Stimulated activated CD4-positive, alpha-beta T cell treated with anti-CD3 and anti-CD28 coated beads, Interleukin-2, amount 100 ng/mL, for 4 hours (primary cell): ENCODE measurements at regions not wholly inside any gene's neighbourhood (a gene's known extent, or its start where the extent isn't known, plus 50 kb on each side); places are given as distances from the start of the nearest gene placed in this dataset.

Experiments used
- DNase-seq: peaks from one replicate; pipeline ENCODE4 v3.0.0-alpha.2; 2020; ENCODE audit warnings: low read depth

DNA sequence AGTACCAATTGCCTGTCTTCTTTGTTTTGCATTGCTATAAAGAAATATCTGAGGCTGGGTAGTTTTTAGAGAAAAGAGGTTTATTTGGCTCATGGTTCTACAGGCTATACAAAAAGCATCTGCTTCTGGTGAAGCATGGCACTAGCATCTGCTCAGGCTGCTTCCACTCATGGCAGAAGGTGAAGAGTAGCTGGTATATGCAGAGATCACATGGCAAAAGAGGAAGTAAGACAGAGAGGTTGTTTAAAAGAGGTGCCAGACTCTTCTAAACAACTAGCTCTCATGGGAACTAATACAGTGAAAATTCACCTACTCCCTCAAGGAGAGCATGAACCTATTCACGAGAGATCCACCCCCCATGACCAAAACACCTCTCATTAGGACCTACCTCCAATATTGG is 56.7 kb upstream of the GUCA2B start:
- no peak for DNase-seq

DNA sequence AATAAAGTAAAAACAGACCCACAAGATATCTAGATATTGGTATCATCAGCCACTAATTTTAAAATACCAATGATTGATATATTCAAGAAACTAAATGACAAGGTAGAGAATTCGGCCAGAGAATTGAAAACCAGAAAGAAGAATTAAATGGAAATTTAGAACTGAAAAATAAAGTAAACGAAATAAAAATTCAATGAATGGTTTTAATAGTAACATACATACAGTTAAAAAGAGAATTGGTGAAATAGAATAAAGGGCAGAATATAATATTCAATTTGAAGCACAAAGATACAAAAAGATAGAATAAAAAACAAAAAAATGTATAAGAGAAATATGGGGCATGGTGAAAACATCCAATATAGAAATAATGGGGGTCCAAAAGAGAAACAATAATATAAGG is 64.0 kb upstream of the GUCA2B start:
- no peak for DNase-seq

DNA sequence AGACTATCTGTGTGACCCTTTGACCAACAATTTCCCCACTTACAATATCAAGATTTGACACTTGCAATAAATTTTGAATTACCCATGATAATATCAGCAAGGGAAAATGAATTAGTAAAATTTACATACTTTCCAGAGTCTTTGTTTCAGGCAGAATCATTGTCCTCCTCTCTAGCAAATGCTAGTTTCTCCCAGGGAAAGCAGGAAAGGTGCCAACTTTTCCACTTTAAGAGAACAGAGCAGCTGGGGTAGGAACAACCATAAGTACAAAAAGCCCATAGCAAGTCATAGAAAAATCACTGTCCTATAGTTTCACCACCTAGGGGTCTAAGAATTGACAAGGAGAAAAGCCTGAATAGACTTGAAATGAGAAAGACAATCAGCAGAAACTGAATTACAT is 67.1 kb upstream of the GUCA2B start:
- no peak for DNase-seq

DNA sequence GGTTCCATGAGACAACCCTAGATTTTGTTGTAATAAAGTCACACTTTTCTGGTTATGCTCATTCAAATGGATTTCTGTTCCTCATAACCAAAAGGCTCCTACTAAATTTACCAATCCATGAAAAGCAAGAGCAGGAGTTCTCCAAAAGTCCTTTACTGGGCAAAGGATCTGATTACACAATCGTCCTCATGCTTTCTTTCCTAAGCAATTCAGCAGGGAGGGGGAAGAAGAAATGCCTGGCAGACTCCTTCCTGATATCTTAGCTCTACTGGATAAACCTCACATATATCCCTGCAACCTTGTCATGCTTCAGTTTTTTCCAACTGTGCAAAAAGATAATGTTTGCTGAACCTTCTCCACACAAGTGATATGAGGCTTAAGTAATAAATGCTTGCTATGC is 67.6 kb upstream of the GUCA2B start:
- no peak for DNase-seq

GRCh38 chr1:42081475-42081874 is 71.7 kb upstream of the GUCA2B start:
- no peak for DNase-seq

DNA sequence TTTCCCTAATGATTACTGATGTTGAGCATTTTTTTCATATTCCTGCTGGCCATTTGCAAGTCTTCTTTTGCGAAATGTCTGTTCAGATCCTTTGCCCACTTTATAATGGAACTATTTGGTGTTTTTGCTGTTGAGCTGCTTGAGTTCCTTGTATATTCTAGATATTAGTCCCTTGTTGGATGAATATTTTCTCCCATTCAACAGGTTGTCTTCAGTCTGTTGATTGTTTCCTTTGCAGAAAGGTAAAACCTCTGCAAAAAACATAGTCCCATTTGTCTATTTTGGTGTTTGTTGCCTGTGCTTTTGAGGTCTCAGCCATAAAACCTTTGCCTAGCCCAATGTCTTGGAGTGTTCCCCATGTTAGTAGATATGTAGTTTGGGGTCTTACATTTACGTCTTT is 78.0 kb upstream of the GUCA2B start:
- no peak for DNase-seq

DNA sequence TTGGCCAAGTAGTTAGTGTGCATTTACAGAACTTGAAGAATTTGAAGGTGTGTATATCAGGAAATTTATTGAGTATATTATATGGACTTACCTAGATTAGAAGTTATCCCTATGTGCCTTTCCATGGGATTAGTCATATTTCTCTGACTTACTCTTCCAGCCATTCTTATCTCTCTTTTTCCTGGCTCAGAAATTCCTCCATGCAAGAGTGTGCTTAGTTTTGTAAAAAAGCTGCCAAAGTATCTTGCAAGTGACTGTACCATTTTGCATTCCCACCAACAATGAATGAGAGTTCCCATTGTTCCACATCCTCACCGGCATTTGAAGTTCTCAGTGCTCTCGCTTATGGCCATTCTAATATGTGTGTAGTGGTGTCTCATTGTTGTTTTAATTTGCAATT is 82.2 kb upstream of the GUCA2B start:
- DNase-seq: no peak

GRCh38 chr1:42057800-42058199 is 95.4 kb upstream of the GUCA2B start:
- no peak for DNase-seq

DNA sequence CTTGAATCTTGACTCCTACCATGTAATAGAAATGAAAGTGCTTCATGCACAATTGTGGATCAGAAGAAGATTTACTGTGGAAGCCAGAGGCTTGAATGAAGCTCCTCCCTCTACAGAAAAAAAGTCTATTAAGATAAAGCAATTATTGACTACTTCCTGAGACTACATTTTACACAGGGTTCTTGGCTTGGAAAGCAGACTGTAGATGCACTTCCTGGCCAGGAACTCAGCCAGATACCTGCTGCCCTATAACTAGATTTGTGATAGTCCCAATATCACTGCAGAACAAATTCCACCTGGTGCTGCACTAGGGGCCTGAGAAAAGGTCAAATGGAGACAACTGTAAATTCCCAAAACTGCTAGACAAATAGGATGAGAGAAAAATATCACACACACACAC is 96.8 kb upstream of the GUCA2B start:
- DNase-seq: no peak

DNA sequence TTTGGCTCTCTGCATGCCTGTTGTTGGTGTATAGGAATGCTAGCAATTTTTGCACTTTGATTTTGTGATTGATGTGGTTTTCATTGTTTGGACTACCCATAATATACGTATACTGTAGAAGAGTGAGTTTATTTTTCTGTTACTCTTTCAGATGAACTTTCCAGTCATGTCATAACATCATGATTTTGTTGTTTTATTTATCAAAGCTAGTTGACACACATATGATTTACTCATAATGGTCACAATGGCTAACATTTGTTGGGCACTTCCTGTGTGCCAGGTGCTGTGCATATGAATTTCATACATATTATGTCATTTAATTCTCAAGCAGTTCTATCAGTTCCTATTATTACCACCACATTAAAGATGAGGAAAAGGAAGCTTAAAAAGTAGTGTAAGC is 98.1 kb upstream of the GUCA2B start:
- DNase-seq: no peak

GRCh38 chr1:42052072-42052699 is 101.0 kb upstream of the GUCA2B start:
- no peak for DNase-seq

DNA sequence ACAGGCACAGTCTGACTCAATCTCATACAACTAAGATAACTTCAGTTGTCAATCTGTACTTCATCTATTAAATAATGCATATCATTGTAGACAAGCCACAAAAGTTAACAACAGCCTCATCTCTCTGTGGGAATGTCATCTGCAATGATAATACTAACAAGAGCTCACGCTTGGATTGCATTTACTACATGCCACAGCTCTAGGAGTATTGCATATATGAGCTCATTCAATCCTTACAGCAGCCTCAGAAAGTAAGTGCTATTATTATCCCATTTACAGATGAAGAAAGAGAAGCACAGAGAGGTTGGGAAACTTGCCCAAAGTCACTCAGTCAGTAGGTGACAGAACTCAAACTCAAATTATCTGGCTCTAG is 105.7 kb upstream of the GUCA2B start:
- no peak for DNase-seq

DNA sequence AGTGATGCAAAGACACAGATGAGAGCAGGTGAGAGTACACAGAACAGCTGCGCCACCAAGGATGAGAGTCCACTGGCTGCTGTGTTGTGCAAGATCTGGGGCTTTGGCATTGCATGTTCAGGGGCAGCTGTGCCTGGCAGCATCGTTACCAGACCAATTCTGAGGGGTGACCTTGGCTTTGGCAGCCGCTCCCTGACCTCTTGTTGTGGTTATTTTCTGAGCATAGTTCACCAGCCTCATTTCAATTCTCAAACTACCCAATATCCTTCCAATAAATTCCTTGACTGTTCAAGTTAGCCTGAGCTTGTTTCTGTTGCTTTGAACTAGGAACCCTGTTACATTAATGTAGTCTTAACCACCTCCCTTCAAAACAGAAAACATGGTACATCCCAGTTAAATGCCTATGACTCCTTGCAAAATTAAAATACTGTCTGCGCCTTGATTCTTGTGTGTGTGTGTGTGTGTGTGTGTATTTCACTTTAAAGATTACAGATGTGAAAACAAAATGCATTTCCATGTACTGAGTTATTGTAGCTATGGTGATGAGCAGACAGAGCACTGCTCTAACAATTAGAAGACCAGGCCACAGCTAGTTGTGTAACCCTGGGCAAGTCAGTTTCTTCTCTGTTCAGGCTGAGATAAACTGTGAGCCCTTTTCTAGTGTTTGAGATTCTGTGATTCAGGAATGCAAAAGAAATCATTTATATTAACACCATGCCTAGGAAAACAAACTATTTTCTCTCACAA is 106.3 kb upstream of the GUCA2B start:
- no peak for DNase-seq

GRCh38 chr1:42044346-42044745 is 108.9 kb upstream of the GUCA2B start:
- no peak for DNase-seq

GRCh38 chr1:42043811-42044210 is 109.4 kb upstream of the GUCA2B start:
- no peak for DNase-seq

DNA sequence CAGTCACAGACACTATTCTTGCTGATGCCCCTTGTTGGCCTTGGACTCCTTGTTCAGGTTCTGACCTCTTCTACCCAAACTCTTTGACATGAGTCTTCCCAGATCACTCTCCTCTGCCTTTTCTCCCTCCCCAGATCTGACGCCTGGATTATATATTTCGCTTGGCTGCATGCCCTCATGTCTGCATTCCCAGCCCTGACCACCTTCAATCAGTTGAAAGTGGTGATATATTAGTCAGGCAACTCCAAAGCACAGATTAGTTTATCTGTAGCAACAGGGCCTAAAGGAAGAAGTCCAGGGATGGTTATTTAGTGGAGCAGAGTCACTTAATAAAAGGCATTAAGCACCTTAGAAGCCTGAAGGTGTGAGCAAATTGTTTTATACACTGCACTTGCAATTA is 110.0 kb upstream of the GUCA2B start:
- DNase-seq: no peak

- DNase-seq: no peak
Observed at GRCh38 chr1:42041031-42041430, 112.2 kb upstream of the GUCA2B start.

DNA sequence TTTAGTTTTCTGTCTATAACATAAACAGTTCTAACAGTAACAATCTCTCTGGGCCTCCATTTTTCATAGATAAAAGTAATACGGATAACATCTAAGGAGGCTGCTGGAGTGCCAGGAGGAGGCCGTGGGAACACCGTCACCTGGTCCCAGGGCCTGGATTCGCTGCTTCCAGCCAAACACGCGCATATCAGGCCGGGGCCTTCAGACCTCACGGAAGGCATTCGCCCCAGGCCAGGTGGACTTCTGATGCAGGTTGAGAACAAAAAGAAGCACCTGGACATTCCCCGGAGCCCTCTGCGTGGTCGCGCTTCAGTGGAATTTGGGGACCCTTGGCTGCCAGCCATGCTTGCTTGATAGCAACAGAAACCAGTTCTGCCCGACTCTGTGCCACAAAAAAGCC is 113.1 kb upstream of the GUCA2B start:
- DNase-seq: no peak

DNA sequence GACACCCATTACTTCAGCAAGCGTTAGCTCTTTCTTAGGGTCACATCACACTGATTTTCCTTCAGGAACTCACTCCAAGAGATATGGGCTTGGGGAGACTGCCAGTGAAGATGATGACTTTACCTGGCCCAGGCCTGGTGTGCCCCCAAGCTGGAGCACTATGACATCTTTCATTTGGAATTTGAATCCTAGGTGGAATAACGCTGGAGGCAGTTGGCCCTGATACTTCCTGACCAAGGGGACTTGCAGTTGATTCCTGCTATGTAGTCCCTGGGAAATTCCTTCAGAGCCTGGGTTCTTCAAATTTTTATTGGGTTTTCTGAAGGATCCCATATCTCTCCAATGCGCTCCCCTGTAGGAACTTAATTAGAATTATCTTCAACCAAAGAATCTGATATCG is 114.9 kb upstream of the GUCA2B start:
- no peak for DNase-seq

GRCh38 chr1:42037586-42037985 is 115.6 kb upstream of the GUCA2B start:
- DNase-seq: no peak

- DNase-seq: no peak
Observed at GRCh38 chr1:42037161-42037560, 116.0 kb upstream of the GUCA2B start.

GRCh38 chr1:42035830-42036604 is 117.2 kb upstream of the GUCA2B start:
- DNase-seq: peak; percentile 98

GRCh38 chr1:42035205-42035829 is 116.6 kb upstream of the HIVEP3 start:
- peak; percentile 24 for DNase-seq
